ENCODE measurements at regions not wholly inside any gene's neighbourhood (a gene's known extent, or its start where the extent isn't known, plus 50 kb on each side); places are given as distances from the start of the nearest gene placed in this dataset.
"Not testable (repeated sequence)": the region's sequence is repeated elsewhere in the genome, so short reads cannot be mapped to it uniquely, and the experiment has no call there.

DNA sequence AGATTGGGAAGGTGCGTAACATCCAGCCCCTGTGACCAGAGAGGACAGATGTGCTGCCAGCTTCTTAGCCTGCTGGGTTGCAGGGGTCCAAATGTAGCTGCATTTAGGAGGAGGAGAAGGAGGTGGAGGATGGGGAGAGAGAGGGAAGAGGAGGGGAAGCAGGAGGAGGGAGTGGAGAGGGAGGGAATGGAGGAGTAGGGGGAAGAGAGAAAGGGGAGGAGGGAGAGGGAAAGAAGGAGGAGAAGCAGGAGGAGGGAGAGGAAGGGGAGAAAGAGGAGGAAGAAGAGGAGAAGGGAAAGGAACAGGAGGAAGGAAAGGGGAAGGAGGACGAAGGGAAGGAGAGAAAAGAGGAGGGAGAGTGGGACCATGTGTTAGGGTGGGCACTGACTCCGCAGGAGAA is 108.6 kb downstream of the ABCC12 start:
- TF ChIP-seq GATA1 (IDR thresholded peaks at IDR 0.05; ENCODE audit: low read depth, low read length): no peak
- no peak for TF ChIP-seq POLR2A (IDR thresholded peaks at IDR 0.05; ENCODE audit: low read length)
- no peak for DNase-seq

DNA sequence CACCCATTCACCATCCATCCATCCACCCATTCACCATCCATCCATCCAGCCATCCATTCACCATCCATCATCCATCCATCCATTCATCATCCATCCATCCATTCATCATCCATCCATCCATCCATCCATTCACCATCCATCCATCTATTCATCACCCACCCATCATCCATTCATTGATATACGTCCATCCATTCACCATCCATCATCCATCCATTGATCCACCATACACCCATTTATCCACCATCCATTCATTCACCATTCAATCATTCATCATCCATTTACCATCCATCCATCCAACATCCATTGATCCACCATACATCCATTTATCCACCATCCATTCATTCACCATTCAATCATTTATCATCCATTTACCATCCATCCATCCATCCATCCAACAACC is 111.7 kb downstream of the ABCC12 start:
- TF ChIP-seq GATA1 (IDR thresholded peaks at IDR 0.05; ENCODE audit: low read depth, low read length): no peak
- TF ChIP-seq POLR2A (IDR thresholded peaks at IDR 0.05; ENCODE audit: low read length): no peak
- DNase-seq: no peak

DNA sequence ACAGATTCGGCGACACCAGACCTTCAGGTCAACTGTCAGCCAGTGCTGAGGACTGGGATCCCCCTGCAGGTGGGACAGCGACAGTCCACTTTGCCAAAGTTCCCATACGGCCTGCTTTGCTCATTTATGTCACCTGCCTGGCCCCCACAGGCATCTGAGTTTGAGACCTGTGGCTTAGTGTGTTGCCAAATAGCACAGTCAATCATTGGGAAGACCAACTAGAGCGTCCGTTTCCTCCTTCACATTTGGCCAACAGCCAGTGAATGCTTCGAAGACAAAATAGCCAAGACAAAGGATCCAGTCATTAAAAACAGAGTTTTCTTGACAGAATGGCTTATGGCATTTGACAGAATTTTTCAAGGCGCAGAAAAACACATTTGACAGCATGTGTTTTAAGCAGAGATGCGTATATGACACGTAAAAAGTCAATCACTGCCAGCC is 113.8 kb downstream of the ABCC12 start:
- no peak for TF ChIP-seq POLR2A (IDR thresholded peaks at IDR 0.05; ENCODE audit: low read length)
- no peak for TF ChIP-seq GATA1 (IDR thresholded peaks at IDR 0.05; ENCODE audit: low read depth, low read length)
- DNase-seq: peak in 1 of 2 experiments; percentile 8

DNA sequence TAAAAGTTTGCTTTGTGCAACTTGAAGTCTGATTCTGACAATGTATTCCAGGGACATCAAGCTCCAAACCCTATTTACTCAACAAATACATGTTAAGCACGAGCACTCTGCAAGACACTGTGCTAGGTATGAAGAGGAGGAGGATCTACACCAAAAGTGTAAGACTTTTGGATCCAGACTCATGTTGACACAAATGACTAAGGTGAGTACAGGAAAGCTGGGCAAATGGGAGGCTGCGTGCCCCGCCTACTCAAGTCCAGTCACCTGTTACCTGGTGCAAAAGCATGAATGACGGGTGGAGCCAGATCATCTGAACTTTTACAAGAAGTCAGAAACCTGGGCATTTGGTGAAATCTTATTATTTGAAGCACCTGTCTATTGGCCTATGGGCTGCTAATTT is 120.7 kb downstream of the ABCC12 start:
- TF ChIP-seq POLR2A (IDR thresholded peaks at IDR 0.05; ENCODE audit: low read length) (no peak), GATA1 (IDR thresholded peaks at IDR 0.05; ENCODE audit: low read depth, low read length) (no peak)
- DNase-seq: no peak

DNA sequence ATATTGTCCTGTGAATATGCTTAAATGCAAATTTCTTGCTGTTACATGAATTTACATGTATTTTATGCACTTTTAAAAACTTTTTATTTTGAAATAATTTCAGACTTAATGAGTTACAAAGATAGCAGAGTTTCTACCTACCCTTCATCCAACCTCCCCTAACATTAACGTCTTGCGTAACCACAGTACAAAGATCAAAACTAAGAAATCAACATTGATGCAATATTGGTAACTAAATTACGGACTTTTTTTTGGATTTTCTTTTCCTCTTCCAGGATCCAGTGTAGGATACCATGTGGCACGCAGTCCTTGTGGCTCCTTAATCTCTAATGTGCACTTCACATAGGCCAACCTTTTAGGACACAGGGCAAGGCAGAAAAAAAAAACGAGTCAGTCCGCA is 124.9 kb downstream of the ABCC12 start:
- no peak for DNase-seq

DNA sequence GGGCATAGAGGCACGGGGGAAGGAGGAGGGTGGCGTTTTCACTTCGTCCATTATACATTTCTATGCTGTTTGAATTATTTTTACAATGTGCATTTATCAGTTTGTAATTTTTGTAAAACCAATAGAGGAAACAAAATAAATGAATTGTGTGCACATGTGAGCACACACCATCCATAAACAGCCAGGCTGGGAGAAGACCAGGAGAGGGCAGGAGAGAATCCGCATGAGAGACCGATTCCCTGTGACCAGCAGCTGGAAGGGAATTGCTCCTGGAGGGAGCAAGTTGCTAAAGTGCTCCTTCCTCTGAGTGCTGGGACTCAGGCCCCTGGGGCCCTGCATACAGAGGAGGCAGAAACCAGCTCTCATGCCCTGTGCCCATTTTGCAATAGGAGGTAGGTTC is 126.0 kb downstream of the ABCC12 start:
- DNase-seq: no peak
- TF ChIP-seq POLR2A (IDR thresholded peaks at IDR 0.05; ENCODE audit: low read length): no peak
- TF ChIP-seq GATA1 (IDR thresholded peaks at IDR 0.05; ENCODE audit: low read depth, low read length): no peak

More for the DNA sequence above, 124.9 kb downstream of the ABCC12 start:
- TF ChIP-seq GATA1 (IDR thresholded peaks at IDR 0.05; ENCODE audit: low read depth, low read length) (no peak), POLR2A (IDR thresholded peaks at IDR 0.05; ENCODE audit: low read length) (no peak)

DNA sequence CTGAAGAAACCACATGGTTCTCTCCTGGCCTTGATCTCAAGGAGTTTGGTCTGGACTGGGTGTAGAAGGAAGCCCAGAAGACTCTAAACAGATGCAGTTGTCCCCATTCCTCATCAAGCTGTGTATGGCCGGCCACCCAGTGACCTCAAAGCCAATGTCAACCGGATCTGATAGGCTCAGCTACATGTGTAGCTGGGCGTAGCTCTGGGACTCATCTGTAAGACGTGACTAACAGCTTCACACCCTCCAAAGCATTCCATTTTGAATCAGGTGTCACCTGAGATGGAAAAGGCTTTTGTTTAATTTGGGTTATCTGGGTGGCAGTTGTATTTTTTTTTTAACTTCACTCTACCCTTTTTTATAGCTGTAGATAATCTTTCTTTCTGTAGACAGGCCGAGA is 130.4 kb downstream of the ABCC12 start:
- TF ChIP-seq GATA1 (IDR thresholded peaks at IDR 0.05; ENCODE audit: low read depth, low read length) (no peak), POLR2A (IDR thresholded peaks at IDR 0.05; ENCODE audit: low read length) (no peak)
- no peak for DNase-seq

DNA sequence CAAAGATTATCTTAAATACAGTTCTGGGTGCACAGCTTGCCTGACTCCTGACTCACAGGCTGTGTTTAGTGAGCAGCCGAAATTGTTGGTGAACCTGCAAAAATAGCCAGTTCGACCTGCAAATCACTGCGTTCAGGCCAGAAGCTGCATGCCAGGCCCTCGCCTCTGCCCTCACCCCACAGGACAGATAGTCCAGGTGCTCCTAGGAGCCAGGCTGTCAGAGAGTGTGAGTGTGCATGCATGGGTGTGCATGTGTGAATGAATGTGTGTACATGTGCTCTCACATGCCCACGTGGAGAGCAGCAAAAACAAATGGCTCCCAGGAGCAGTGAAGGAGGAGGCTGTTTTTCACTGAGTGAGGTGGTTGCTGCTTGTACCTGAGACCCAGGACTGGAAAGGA is 131.8 kb downstream of the ABCC12 start:
- no peak for TF ChIP-seq GATA1 (IDR thresholded peaks at IDR 0.05; ENCODE audit: low read depth, low read length)
- TF ChIP-seq POLR2A (IDR thresholded peaks at IDR 0.05; ENCODE audit: low read length): no peak
- no peak for DNase-seq

DNA sequence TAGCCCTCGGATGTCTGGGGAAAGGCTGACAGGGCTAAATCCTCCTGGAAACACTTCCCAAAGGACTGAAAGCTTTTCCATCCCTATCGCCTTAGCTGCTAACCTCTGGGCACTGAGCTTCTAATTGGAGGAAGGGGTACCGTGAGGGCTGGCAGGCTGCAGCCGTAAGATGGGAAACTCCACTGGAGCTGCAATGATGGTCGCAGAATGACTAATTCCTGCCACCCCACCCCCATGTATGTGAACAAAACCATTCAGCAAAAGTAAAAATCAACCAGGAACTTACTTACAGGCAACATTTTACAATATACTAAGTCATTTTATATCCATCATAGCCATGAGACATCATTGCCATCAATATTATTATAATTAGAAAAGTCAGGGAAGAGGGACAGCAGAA is 133.3 kb downstream of the ABCC12 start:
- no peak for DNase-seq
- TF ChIP-seq POLR2A (IDR thresholded peaks at IDR 0.05; ENCODE audit: low read length) (no peak), GATA1 (IDR thresholded peaks at IDR 0.05; ENCODE audit: low read depth, low read length) (no peak)

DNA sequence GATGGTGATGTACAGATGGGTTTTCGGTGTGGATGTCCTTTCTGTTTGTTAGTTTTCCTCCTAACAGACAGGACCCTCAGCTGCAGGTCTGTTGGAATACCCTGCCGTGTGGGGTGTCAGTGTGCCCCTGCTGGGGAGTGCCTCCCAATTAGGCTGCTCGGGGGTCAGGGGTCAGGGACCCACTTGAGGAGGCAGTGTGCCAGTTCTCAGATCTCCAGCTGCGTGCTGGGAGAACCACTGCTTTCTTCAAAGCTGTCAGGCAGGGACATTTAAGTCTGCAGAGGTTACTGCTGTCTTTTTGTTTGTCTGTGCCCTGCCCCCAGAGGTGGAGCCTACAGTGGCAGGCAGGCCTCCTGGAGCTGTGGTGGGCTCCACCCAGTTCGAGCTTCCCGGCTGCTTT is 135.2 kb downstream of the ABCC12 start:
- not testable (repeated sequence) for DNase-seq

DNA sequence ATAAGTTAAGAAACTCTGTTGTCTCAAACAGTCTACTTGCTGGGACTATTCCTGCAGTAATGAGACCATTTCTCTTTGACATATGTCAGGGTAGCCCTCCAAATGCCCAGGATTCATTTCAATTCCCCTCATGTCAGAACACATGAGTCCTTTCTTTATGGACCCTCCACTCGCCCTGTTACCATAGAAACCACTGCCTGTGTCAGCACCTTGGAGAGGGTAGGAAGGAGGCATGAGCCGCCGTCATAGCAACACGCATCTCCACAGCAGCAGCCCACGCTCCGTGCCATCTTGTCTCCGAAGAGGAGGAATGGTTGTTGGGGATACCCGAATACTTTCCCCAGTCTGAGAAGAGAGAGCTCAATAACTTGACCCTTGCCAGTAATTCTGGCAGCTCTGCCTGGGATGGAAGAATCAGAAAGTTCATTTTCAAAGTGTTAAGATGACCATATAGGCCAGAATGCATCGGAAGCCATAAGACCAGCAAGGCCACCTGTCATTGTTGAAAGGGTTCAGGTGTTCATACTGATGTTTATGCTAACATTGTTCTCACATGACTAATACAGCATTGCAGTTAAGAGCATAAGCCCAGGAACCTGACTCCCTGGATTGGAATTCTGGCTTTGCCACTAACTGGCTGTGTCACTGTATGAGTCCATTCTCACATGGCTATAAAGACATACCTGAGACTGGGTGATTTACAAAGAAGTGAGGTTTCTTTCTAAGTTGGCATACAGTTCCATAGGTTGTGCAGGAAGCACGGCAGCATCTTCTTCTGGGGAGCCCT is 141.3 kb downstream of the ABCC12 start:
- TF ChIP-seq POLR2A (IDR thresholded peaks at IDR 0.05; ENCODE audit: low read length) (no peak), GATA1 (IDR thresholded peaks at IDR 0.05; ENCODE audit: low read depth, low read length) (no peak)
- no peak for DNase-seq

DNA sequence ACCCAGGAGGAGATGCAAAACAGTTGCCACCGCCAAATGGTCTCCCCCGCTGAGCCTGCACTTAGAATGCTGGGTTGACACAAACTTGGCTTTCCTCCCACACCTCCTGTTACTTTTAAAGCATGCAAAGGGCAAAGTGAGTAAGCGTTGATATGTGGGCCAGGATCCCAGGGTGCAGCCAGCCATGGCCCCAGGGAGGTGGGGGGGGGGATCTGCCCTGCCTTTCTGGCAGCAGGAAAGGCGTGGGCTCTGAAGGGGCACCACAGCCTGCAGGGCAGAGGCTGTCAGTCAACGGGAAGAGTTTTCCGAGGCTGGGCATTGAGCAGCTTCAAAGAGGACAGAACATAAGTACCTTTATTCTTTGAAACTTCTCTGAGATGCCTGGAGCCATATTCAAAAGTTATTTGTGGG is 142.3 kb downstream of the ABCC12 start:
- TF ChIP-seq GATA1 (IDR thresholded peaks at IDR 0.05; ENCODE audit: low read depth, low read length) (no peak), POLR2A (IDR thresholded peaks at IDR 0.05; ENCODE audit: low read length) (no peak)

DNA sequence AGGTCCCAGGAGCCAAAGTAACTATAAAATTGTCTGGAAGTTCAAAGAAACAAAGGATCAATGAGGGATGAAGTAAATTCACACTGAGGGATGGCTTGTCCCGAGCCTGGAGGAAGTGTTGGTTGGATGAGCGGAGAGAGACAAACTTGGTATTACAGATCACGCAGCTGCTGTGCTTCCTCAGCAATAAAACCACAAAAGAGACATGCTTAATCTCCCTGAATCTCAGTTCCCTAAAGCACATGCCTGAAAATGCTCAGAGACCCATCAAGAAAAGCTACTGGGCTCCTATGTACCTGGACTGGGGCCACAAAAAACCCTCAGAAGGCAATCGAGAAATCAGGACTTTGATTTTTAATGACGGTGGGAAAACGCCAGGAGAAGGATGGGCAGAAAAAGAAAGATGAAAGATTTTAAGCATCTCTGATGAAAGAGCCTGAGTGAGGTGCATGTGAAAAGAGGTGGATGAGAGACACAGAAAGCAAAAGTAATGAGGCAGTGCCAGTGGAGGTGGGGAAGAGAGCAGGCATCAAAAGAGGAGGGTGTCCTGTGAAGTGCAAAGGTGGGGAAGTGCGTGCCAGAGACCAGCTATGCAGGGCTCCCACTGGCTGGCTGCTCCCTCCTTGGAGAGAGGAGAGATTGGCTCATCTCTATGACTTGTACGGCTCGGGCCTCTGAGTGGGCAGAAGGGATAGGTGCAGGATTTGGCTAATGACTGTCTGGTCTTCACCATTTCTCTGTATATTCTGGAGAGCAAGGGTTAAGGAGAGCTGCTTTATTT is 143.7 kb downstream of the ABCC12 start:
- no peak for TF ChIP-seq POLR2A (IDR thresholded peaks at IDR 0.05; ENCODE audit: low read length)
- TF ChIP-seq GATA1 (IDR thresholded peaks at IDR 0.05; ENCODE audit: low read depth, low read length): no peak

More for the DNA sequence above, 142.3 kb downstream of the ABCC12 start:
- DNase-seq: no peak

DNA sequence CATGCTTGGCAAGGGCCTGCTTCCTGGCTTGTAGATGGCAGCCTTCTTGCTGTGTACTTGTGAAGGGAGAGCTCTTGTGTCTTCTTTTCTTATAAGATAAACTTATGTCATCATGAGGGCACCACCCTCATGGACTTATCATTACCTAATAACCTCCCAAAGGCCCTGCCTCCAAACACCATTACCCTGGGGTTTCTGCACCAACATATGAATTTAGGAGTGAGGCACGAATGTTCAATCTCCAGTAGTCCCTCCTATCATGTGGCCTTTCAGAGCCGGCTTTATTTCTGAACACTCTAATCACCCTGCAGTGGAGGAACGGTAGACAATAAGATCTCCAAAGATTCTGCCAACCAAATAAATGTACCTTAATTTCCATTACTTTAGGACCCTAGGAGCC is 144.3 kb downstream of the ABCC12 start:
- TF ChIP-seq POLR2A (IDR thresholded peaks at IDR 0.05; ENCODE audit: low read length) (no peak), GATA1 (IDR thresholded peaks at IDR 0.05; ENCODE audit: low read depth, low read length) (no peak)
- no peak for DNase-seq

More for the DNA sequence above, 143.7 kb downstream of the ABCC12 start:
- no peak for DNase-seq

Measured in erythroblast (primary cell).